ACHN (cell line): ENCODE measurements at regions not wholly inside any gene's neighbourhood (a gene's known extent, or its start where the extent isn't known, plus 50 kb on each side); places are given as distances from the start of the nearest gene placed in this dataset.

Experiments used
- DNase-seq: peaks from one replicate; pipeline ENCODE4 v3.0.0-alpha.2; 2015
- in situ Hi-C: cut with HindIII; loops from 2 replicates; pipeline ENCODE4 v1.10.0; 2017; ENCODE audit warnings: low sequenced_read_pairs, low pct_ligation_motif_present, low pct_unique_long_range_greater_than_20kb

GRCh38 chr15:39130556-39131379, 450.1 kb upstream of the THBS1 start:
- no peak for DNase-seq
- in situ Hi-C loops, result no loop called here

DNA sequence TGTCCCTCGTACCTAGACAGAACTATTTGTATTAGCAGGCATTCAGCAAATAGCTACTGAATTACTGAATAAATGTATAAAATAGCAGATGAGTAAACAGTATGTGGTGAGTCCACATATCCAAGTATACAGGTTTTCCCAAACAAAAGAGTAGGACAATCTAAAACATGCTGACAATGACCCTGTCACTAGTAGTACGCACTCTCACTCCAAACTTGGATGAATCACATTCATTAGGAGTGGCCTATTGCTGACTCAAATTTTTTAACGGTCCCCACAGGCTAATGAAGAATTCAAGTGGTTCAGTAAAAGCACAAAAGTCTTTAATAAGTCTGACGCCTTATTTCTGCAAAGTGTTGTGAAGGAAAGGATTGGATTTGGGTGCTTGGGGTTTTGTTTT, 449.3 kb upstream of the THBS1 start:
- in situ Hi-C loops, result no loop called here
- DNase-seq, result no peak

DNA sequence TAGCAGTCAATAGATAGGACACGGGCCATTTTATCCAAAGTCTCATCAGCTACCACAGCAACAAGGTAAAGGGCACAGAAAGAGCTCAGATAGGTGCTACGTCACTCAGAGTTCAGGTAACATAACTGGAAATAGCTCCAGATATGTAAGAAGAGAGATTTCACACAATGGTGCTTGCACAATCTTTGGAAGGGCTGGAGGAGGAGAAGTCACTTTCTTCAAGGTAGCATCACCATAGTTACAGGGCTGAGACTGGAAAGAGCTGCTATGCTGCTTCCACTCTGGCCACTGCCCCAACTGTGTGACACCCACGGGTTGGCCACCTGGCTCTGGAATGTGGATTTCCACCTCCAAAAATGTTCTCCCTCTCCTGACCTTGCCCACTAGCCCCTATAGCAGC, 448.8 kb upstream of the THBS1 start:
- DNase-seq, result no peak

GRCh38 chr15:39132954-39133600, 447.8 kb upstream of the THBS1 start:
- DNase-seq, result no peak
- in situ Hi-C loops, result no loop called here

More for the DNA sequence above, 448.8 kb upstream of the THBS1 start:
- in situ Hi-C loops, result no loop called here

DNA sequence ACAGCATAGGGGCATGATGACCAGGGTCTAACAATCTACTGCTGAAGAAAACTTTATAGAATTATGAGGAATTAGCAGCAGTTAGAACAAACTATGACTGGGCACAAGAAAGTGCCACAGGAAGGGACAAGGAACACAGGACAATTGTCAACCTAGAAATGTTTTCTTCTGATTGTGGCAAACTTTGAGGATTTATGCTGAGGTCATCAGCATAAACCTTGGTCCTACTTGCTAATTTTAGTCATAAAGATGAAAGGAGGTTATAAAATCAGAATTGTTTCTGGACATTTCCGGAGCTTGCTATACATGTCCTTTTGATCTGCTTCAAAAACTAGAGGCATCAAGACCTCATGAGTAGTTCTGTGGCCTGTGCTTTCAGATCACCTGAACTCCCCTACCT, 446.6 kb upstream of the THBS1 start:
- no peak for DNase-seq
- in situ Hi-C loops, result no loop called here

DNA sequence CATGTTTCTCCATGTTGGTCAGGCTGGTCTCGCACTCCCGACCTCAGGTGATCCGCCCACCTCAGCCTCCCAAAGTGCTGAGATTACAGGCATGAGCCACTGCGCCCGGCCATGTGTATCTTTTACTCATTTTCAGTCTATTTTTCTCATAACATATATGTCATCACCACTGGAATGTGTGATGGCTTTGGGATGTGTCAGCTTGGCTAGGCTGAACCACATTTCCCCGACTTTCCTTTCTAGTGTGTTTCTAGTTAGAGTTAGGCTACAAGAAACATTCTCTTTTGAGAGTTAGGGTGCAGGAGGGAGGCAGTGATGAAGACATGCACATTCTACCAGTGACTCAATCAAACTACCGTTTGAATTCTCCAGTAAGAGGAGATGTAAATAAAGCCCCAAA, 444.9 kb upstream of the THBS1 start:
- peak; percentile 48 for DNase-seq

DNA sequence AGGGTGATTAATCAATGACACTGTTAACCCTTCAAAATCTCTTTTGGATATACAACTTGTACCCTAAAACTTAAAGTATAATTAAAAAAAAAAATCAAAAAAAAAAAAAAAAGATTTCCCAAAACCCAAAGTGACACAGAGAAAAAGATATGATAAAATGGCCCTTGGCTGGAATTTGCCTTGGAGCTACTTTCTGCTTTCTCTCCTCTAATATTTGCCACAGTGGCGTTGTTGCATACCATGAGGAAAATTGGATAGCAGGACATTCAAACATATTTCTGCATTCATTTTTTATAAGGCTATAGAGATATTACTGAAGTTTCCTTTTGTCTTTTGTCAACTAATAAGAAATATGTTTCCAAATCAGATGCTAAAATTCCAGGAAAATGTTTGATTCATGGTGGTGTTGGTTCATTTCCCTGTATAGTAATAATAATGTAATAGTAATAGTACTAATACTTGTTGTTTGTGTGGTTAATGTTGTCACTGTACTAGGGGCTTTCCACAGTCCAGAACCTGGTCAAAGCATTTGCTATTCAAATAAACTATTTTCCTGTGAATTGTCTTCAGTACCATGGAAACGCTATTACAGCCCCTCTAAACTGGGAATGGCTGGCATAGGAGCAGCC, 441.3 kb upstream of the THBS1 start:
- in situ Hi-C loops, result no loop called here
- DNase-seq, result no peak

More for the DNA sequence above, 444.9 kb upstream of the THBS1 start:
- in situ Hi-C loops, result no loop called here

DNA sequence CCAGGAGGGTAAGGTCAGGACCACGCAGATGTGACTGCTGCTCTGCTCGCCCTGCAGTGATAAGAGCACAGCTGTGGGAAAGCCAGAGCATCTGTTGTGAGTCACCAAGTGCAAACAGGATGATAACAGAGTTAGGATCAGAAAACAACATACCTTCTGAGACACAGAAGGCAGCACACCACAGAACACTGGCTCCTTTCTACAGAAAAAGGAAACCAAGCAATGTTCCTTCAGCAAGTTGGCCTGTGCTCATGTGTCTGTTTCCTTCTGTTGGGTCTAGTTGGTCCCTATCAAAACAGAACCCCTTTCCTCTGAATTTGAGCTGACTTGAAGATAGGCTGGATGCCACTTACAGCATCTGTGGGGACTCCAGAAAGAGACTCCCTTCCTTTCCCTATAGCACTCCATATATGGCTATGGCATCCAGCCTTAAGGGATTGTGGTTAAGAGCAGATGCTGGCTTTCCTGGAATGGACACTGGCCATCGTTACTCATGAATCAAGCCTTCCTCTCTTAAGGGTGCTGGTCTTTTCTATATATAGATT, 440.7 kb upstream of the THBS1 start:
- DNase-seq, result peak; percentile 30
- in situ Hi-C loops, result no loop called here

DNA sequence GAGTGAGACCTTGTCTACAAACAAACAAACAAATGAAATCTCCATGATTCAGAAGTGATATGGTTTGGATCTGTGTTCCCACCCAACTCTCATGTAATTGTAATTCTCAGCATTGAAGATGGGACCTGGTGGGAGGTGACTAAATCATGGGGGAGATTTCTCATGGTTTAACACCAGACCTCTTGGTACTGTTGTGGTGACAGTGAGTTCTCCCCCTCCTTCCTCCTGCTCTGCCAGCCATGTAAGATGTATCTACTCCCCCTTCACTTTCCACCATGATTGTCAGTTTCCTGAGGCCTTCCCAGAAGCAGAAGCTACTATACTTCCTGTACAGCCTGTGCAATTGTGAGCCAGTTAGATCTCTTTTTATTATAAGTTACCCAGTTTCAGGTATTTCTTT, 438.4 kb upstream of the THBS1 start:
- no peak for DNase-seq
- in situ Hi-C loops, result no loop called here

GRCh38 chr15:39143479-39143878, 437.4 kb upstream of the THBS1 start:
- DNase-seq, result no peak
- in situ Hi-C loops, result no loop called here

DNA sequence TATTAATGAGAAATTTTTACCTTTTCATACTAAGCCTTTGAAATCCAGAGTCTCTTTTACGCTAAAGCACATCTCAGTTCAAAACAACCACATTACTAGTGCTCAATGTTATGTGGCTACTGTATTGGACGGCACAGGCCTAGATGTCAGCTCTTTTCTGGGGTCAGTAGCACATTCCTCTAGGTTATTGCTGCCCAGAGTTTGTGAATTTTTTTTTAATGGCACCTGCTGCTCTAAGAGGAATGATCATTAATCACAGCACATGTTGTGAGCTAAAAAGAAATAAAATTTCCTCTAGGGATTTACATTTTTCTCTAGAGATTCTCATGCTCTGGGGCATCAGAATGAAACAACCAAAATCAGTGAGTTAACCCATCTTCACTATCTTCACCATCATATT, 436.8 kb upstream of the THBS1 start:
- in situ Hi-C loops, result no loop called here
- no peak for DNase-seq

- in situ Hi-C loops, result no loop called here
- DNase-seq, result no peak
Measured at GRCh38 chr15:39144613-39145499, 436.0 kb upstream of the THBS1 start.

- in situ Hi-C loops, result no loop called here
- no peak for DNase-seq
Measured at GRCh38 chr15:39145854-39146625, 434.8 kb upstream of the THBS1 start.

DNA sequence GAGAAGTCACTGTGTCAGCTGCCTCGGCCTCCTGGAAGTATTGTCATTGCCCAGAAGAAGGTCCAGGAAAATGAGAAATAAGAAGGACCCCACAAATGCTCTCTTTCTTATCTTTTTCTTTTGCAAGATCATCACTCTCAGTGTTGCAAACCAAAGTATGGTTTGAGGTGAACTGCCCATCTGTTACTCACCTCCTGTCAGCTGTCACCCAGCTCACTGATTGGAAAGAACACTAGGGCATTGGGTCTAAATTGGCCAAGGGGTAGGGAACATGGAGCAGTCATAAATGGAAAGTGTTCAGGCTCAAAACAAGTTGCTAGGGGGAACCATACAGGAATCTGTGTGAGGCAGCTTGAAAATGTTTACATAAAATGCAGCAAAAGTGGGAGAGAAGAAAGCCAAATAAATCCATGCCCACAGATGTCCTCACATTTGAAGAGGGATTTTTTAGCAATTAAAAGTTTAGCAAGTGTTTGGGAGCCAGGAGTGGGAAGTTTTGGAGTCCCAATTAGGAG, 431.2 kb upstream of the THBS1 start:
- no peak for DNase-seq
- in situ Hi-C loops, result no loop called here

- in situ Hi-C loops, result no loop called here
- no peak for DNase-seq
Measured at GRCh38 chr15:39151545-39151944, 429.3 kb upstream of the THBS1 start.

- no peak for DNase-seq
- in situ Hi-C loops, result no loop called here
Measured at GRCh38 chr15:39153058-39153714, 427.7 kb upstream of the THBS1 start.

DNA sequence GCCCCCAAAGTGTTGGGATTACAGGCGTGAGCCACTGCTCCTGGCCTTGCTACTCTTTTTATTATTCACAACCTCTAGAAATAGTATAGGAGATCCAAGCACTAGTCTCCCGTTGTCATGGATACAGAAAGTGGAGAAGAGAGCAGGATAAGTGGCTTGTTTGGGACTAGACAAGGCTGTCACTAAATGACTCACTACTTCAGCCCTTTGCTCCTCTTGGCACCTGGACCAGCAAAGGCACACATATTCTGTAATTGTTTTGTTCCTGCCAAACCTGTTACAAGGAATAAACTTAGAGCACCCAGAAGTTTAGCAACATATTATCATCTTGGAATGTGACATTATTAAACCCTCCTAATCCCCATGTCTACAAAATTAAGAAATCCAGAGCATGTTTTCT, 427.2 kb upstream of the THBS1 start:
- in situ Hi-C loops, result no loop called here
- no peak for DNase-seq
